H7 (cell line): ENCODE measurements at regions not wholly inside any gene's neighbourhood (a gene's known extent, or its start where the extent isn't known, plus 50 kb on each side); places are given as distances from the start of the nearest gene placed in this dataset.

Experiments
- DNase-seq: peaks from one replicate; pipeline ENCODE4 v3.0.0; 2012
- H3K27me3 ChIP-seq: 2 replicates; pipeline ENCODE4 v1.6.0; 2011; ENCODE audit warnings: mild to moderate bottlenecking, low read length; ENCODE audit not compliant: control insufficient read depth, insufficient read depth
- H3K36me3 ChIP-seq: replicated peaks from 2 replicates; pipeline ENCODE4 v1.5.1; 2011; ENCODE audit warnings: low read length; ENCODE audit not compliant: control insufficient read depth, insufficient read depth
- H3K4me3 ChIP-seq: 2 replicates; pipeline ENCODE4 v1.5.1; 2011; ENCODE audit warnings: low read depth, mild to moderate bottlenecking, control low read depth, low read length, moderate library complexity; ENCODE audit not compliant: insufficient read depth

GRCh38 chrX:125089761-125090445 lies 229.8 kb upstream of the TEX13C start:
- Histone ChIP-seq H3K27me3 (no peaks in the 10 kb centered on the region), H3K36me3 (no peaks in the 10 kb centered on the region)
- no peak for DNase-seq

GRCh38 chrX:125093852-125094251 lies 225.8 kb upstream of the TEX13C start:
- Histone ChIP-seq H3K4me3 (no peak overlapping the region), H3K27me3 (no peaks in the 10 kb centered on the region), H3K36me3 (no peaks in the 10 kb centered on the region)
- DNase-seq, result peak; percentile 2

More at GRCh38 chrX:125089761-125090445, 229.8 kb upstream of the TEX13C start:
- H3K4me3 ChIP-seq, result no peak overlapping the region

GRCh38 chrX:125094901-125095300 lies 224.8 kb upstream of the TEX13C start:
- Histone ChIP-seq H3K27me3 (no peaks in the 10 kb centered on the region), H3K4me3 (no peak overlapping the region), H3K36me3 (no peaks in the 10 kb centered on the region)
- DNase-seq, result no peak

- no peak for DNase-seq
- Histone ChIP-seq H3K27me3 (no peaks in the 10 kb centered on the region), H3K4me3 (no peak overlapping the region)
These were observed 223.2 kb upstream of the TEX13C start for GRCh38 chrX:125096469-125096868.

GRCh38 chrX:125096870-125097269 lies 222.8 kb upstream of the TEX13C start:
- Histone ChIP-seq H3K36me3 (no peaks in the 10 kb centered on the region), H3K27me3 (no peaks in the 10 kb centered on the region), H3K4me3 (no peak overlapping the region)
- no peak for DNase-seq

More at GRCh38 chrX:125096469-125096868, 223.2 kb upstream of the TEX13C start:
- H3K36me3 ChIP-seq, result no peaks in the 10 kb centered on the region

GRCh38 chrX:125101971-125102755 lies 217.5 kb upstream of the TEX13C start:
- DNase-seq, result peak; percentile 1
- Histone ChIP-seq H3K36me3 (no peaks in the 10 kb centered on the region), H3K27me3 (no peaks in the 10 kb centered on the region), H3K4me3 (no peak overlapping the region)

GRCh38 chrX:125103693-125104092 lies 216.0 kb upstream of the TEX13C start:
- DNase-seq, result no peak
- H3K36me3 ChIP-seq, result no peaks in the 10 kb centered on the region
- no peak overlapping the region for H3K4me3 ChIP-seq
- H3K27me3 ChIP-seq, result no peaks in the 10 kb centered on the region

- DNase-seq, result no peak
- Histone ChIP-seq H3K27me3 (no peaks in the 10 kb centered on the region), H3K36me3 (no peaks in the 10 kb centered on the region), H3K4me3 (no peak overlapping the region)
These were observed 210.8 kb upstream of the TEX13C start for GRCh38 chrX:125108921-125109320.

GRCh38 chrX:125131164-125131563 lies 188.5 kb upstream of the TEX13C start:
- no peaks in the 10 kb centered on the region for H3K27me3 ChIP-seq
- no peak overlapping the region for H3K4me3 ChIP-seq
- H3K36me3 ChIP-seq, result no peaks in the 10 kb centered on the region
- no peak for DNase-seq

GRCh38 chrX:125132274-125132673 lies 187.4 kb upstream of the TEX13C start:
- DNase-seq, result peak; percentile 40
- no peak overlapping the region for H3K4me3 ChIP-seq
- H3K36me3 ChIP-seq, result no peaks in the 10 kb centered on the region
- no peaks in the 10 kb centered on the region for H3K27me3 ChIP-seq

- Histone ChIP-seq H3K4me3 (no peak overlapping the region), H3K36me3 (no peaks in the 10 kb centered on the region), H3K27me3 (no peaks in the 10 kb centered on the region)
- no peak for DNase-seq
These were observed 182.2 kb upstream of the TEX13C start for GRCh38 chrX:125137521-125137920.

GRCh38 chrX:125150231-125150630 lies 169.4 kb upstream of the TEX13C start:
- H3K27me3 ChIP-seq, result no peaks in the 10 kb centered on the region
- no peak for DNase-seq
- H3K36me3 ChIP-seq, result no peaks in the 10 kb centered on the region
- no peak overlapping the region for H3K4me3 ChIP-seq

- DNase-seq, result no peak
These were observed 168.5 kb upstream of the TEX13C start for GRCh38 chrX:125151146-125151545.

GRCh38 chrX:125152011-125152410 lies 167.7 kb upstream of the TEX13C start:
- H3K27me3 ChIP-seq, result no peaks in the 10 kb centered on the region
- no peak for DNase-seq
- no peaks in the 10 kb centered on the region for H3K36me3 ChIP-seq
- H3K4me3 ChIP-seq, result no peak overlapping the region

More at GRCh38 chrX:125151146-125151545, 168.5 kb upstream of the TEX13C start:
- no peak overlapping the region for H3K4me3 ChIP-seq
- H3K36me3 ChIP-seq, result no peaks in the 10 kb centered on the region
- no peaks in the 10 kb centered on the region for H3K27me3 ChIP-seq

GRCh38 chrX:125153621-125154020 lies 166.1 kb upstream of the TEX13C start:
- DNase-seq, result no peak
- H3K36me3 ChIP-seq, result no peaks in the 10 kb centered on the region
- no peak overlapping the region for H3K4me3 ChIP-seq
- no peaks in the 10 kb centered on the region for H3K27me3 ChIP-seq
